HepG2 (cell line): ENCODE measurements at regions not wholly inside any gene's neighbourhood (a gene's known extent, or its start where the extent isn't known, plus 50 kb on each side); places are given as distances from the start of the nearest gene placed in this dataset.

Experiments
- ATAC-seq: fragments of 200-7000 bp; cut with Tn5 transposase; 3 replicates; pipeline ENCODE4 v1.9.1; 2020; ENCODE audit warnings: mild to moderate bottlenecking, moderate library complexity
- BruUV-seq: library from RNA; stranded (reverse); fragments of 400-500 nt; replicated peaks from 2 replicates; lab custom pipeline; 2021; lab: Mats Ljungman, UMichigan
- CTCF ChIA-PET: fragments of 300-600 bp; formaldehyde crosslinking; extraction: SDS; loops from one replicate; lab custom pipeline; 2021; ENCODE audit warnings: low total read pairs, inconsistent platforms, low intra/inter-chr PET ratio; lab: Yijun Ruan, JAX
- POLR2A ChIA-PET: fragments of 350-600 bp; sonication (Branson Sonifier 250); formaldehyde crosslinking; loops from one replicate; lab custom pipeline; 2020; ENCODE audit warnings: antibody characterized with exemption, inconsistent platforms; lab: Yijun Ruan, JAX
- DNase-seq: peaks from one replicate; pipeline ENCODE4 v3.0.0-alpha.2; 2015; ENCODE audit warnings: low spot score
- FAIRE-seq: peaks from 3 replicates; lab custom pipeline; 2011; peaks lifted over from hg19 to GRCh38; lab: Jason Lieb, UNC
- H2AFZ ChIP-seq: one replicate; pipeline ENCODE4 v1.6.1; 2011; ENCODE audit warnings: low read length, inconsistent platforms
- H3K27ac ChIP-seq: fragments of 300-600 bp; 3 replicates; pipeline ENCODE4 v1.8.0; 2011; ENCODE audit warnings: mixed run types, mild to moderate bottlenecking, mixed read lengths, low read length, inconsistent platforms; ENCODE audit not compliant: insufficient read depth; ENCODE audit errors: extremely low read length
- H3K27me3 ChIP-seq, 2 experiments: fragments of 200-600 bp in 1 of 2; 2 replicates in 1 of 2; 3 replicates in 1 of 2; pipeline versions ENCODE4 v1.6.0 to v1.8.0; 2011; ENCODE audit warnings: low read length in 2 of 2, mild to moderate bottlenecking in 2 of 2, moderate library complexity in 2 of 2, inconsistent platforms in 1 of 2; ENCODE audit not compliant: insufficient read depth in 2 of 2, control insufficient read depth in 1 of 2
- H3K36me3 ChIP-seq, 2 experiments: fragments of 200-600 bp in 1 of 2; replicated peaks in 1 of 2; 2 replicates in 1 of 2; 3 replicates in 1 of 2; pipeline versions ENCODE4 v1.5.1 to v1.8.0; 2011; ENCODE audit warnings: low read length in 2 of 2, inconsistent platforms in 1 of 2; ENCODE audit not compliant: insufficient read depth in 2 of 2, control insufficient read depth in 1 of 2
- H3K4me1 ChIP-seq: 2 replicates; pipeline ENCODE4 v1.5.1; 2012; ENCODE audit warnings: low read length, inconsistent platforms; ENCODE audit not compliant: insufficient read depth
- H3K4me2 ChIP-seq: 2 replicates; pipeline ENCODE4 v1.6.0; 2011; ENCODE audit warnings: low read depth, low read length, inconsistent platforms
- H3K4me3 ChIP-seq, 3 experiments: fragments of 200-600 bp in 1 of 3; sonication (generic), shearing (Covaris generic) in 1 of 3; replicated peaks in 1 of 3; 2 replicates each; pipeline ENCODE4 v1.5.1; 2011 to 2016; ENCODE audit warnings: low read length in 3 of 3, inconsistent platforms in 2 of 3, low read depth in 2 of 3, mild to moderate bottlenecking in 2 of 3, control low read depth in 1 of 3, mixed read lengths in 1 of 3; ENCODE audit not compliant: insufficient read depth in 1 of 3
- H3K79me2 ChIP-seq: one replicate; pipeline ENCODE4 v1.6.1; 2011; ENCODE audit warnings: low read length, inconsistent platforms; ENCODE audit not compliant: insufficient read depth
- H3K9ac ChIP-seq: 2 replicates; pipeline ENCODE4 v1.6.0; 2011; ENCODE audit warnings: mild to moderate bottlenecking, low read depth, low read length, inconsistent platforms; ENCODE audit not compliant: insufficient read depth
- H3K9me3 ChIP-seq: 2 replicates; pipeline ENCODE4 v1.5.1; 2012; ENCODE audit warnings: mild to moderate bottlenecking, low read length
- H4K20me1 ChIP-seq: 2 replicates; pipeline ENCODE4 v1.6.0; 2011; ENCODE audit warnings: inconsistent platforms, mild to moderate bottlenecking, low read length, moderate library complexity; ENCODE audit not compliant: insufficient read depth
- ADNP ChIP-seq: sonication (generic); formaldehyde crosslinking; IDR thresholded peaks from 2 replicates; pipeline ENCODE4 v1.4.0; 2020; ENCODE audit warnings: missing genetic modification reagents
- AGO1 ChIP-seq: fragments of 200-400 bp; formaldehyde crosslinking; IDR thresholded peaks from 2 replicates; pipeline ENCODE4 v1.6.1; 2017; ENCODE audit warnings: mild to moderate bottlenecking, low read depth, low read length, moderate library complexity; ENCODE audit not compliant: poor library complexity, severe bottlenecking
- ELF3 ChIP-seq: IDR thresholded peaks from 2 replicates; pipeline ENCODE4 v1.6.1; 2016; ENCODE audit warnings: missing genetic modification reagents, missing compliant biosample characterization
- ELF4 ChIP-seq: sonication (generic); formaldehyde crosslinking; IDR thresholded peaks from 2 replicates; pipeline ENCODE4 v1.5.0; 2020; ENCODE audit warnings: missing genetic modification reagents, mild to moderate bottlenecking, moderate library complexity, borderline replicate concordance
- GABPB1 ChIP-seq: IDR thresholded peaks from 2 replicates; pipeline ENCODE4 v1.6.1; 2016; ENCODE audit warnings: mild to moderate bottlenecking, missing genetic modification reagents, moderate library complexity, missing compliant biosample characterization
- HMG20A ChIP-seq: IDR thresholded peaks from 2 replicates; pipeline ENCODE4 v1.6.1; 2016; ENCODE audit warnings: borderline replicate concordance
- NCOA2 ChIP-seq: sonication (generic); formaldehyde crosslinking; IDR thresholded peaks from 2 replicates; pipeline ENCODE4 v1.8.0; 2022; ENCODE audit warnings: inconsistent platforms
- PLRG1 ChIP-seq: fragments of 450-650 bp; conservative IDR thresholded peaks from 2 replicates; pipeline ENCODE4 v1.6.1; 2016
- RBM22 ChIP-seq: fragments of 200-400 bp; formaldehyde crosslinking; optimal IDR thresholded peaks from 2 replicates; pipeline ENCODE3; 2017; ENCODE audit warnings: mild to moderate bottlenecking, low read length, moderate library complexity
- SIN3A ChIP-seq: IDR thresholded peaks from 2 replicates; pipeline ENCODE4 v1.6.1; 2011; ENCODE audit warnings: low read depth, mild to moderate bottlenecking, control low read depth, low read length, borderline replicate concordance
- SNAPC2 ChIP-seq: sonication (generic); formaldehyde crosslinking; IDR thresholded peaks from 2 replicates; pipeline ENCODE4 v1.8.1; 2022; ENCODE audit warnings: mild to moderate bottlenecking, missing genetic modification reagents
- SOX6 ChIP-seq, 2 experiments: fragments of 450-650 bp in 1 of 2; sonication (generic) in 1 of 2; formaldehyde crosslinking in 1 of 2; IDR thresholded peaks; 2 replicates each; pipeline versions ENCODE4 v1.4.0 to v1.6.1; 2017 to 2020; ENCODE audit warnings: antibody characterized with exemption in 1 of 2, mild to moderate bottlenecking in 1 of 2, missing genetic modification reagents in 1 of 2
- STAT5B ChIP-seq: sonication (generic); formaldehyde crosslinking; IDR thresholded peaks from 2 replicates; pipeline ENCODE4 v1.4.0; 2020; ENCODE audit warnings: missing genetic modification reagents
- ZNF3 ChIP-seq: IDR thresholded peaks from 2 replicates; pipeline ENCODE4 v1.7.0; 2017; ENCODE audit warnings: inconsistent platforms
- ZNF556 ChIP-seq: sonication (generic); formaldehyde crosslinking; IDR thresholded peaks from 2 replicates; pipeline ENCODE4 v1.4.0; 2020; ENCODE audit warnings: mild to moderate bottlenecking, missing genetic modification reagents, borderline replicate concordance
- ZNF652 ChIP-seq: IDR thresholded peaks from 2 replicates; pipeline ENCODE4 v1.6.1; 2016; ENCODE audit warnings: low read depth, borderline replicate concordance
- ZNF75D ChIP-seq: sonication (generic); formaldehyde crosslinking; IDR thresholded peaks from 2 replicates; pipeline ENCODE4 v1.8.1; 2023; ENCODE audit warnings: missing genetic modification reagents, mild to moderate bottlenecking, borderline replicate concordance
- ZNF780A ChIP-seq: sonication (generic); formaldehyde crosslinking; IDR thresholded peaks from 2 replicates; pipeline ENCODE4 v1.8.0; 2022; ENCODE audit warnings: mild to moderate bottlenecking, missing genetic modification reagents, moderate library complexity
- WGBS: methylation state at CpG from one replicate; pipeline ENCODE4 v1.1.6; 2017; ENCODE audit warnings: low lambda C conversion rate; 5-methylcytosine and 5-hydroxymethylcytosine counted together
- in situ Hi-C: cut with HindIII; loops from 2 replicates; pipeline ENCODE4 v1.10.0; 2017; ENCODE audit warnings: low pct_unique_long_range_greater_than_20kb; ENCODE audit not compliant: extremely low pct_ligation_motif_present
- intact Hi-C: fragments of 100-400 bp; cut with micrococcal nuclease; formaldehyde crosslinking; loops from one replicate; pipeline ENCODE4 v1.10.0; 2022; ENCODE audit not compliant: unreplicated experiment

DNA sequence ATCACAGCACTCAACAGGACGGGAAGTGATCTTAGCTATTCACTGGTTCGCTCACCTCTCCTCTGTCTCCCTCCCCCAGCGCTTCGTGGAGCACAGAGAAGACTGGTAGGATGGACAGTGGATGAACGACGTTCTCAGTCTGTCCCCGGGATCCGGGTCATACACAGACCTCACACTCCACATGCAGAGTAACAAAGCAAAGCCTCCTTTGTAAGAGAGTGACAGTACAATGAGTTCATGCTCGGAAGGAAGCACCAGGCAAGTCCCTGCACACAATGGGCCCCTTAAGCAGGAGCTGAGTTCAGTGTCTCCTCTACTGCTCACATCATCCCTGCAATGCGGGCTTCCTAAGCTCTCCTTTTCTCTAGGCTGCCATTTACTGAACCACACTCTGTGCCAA, 356.9 kb downstream of the C16orf95 start:
- Histone ChIP-seq H3K36me3 (no peaks in the 10 kb centered on the region), H3K4me2 (no peak overlapping the region), H3K27me3 (peaks cover 16 to 69% of the 10 kb centered on the region in 2 experiments; a peak in 4 of 5 replicates), H3K9ac (no peak overlapping the region), H3K4me1 (no peaks in the 10 kb centered on the region), H3K4me3 (no peak overlapping the region), H2AFZ (no peak overlapping the region), H3K9me3 (no peaks in the 10 kb centered on the region), H3K27ac (no peak overlapping the region), H4K20me1 (no peaks in the 10 kb centered on the region; the same call in 1 of the 2 replicates), H3K79me2 (no peaks in the 10 kb centered on the region)
- ATAC-seq (no peak), FAIRE-seq (no peak), DNase-seq (no peak)
- in situ Hi-C loops, result no loop called here
- 12% methylated on average over 9 of the region's 10 CpGs for WGBS
- CTCF ChIA-PET, result no interaction called here
- TF ChIP-seq RBM22 (no peak), HMG20A (CRISPR knock-in tag) (no peak), SIN3A (no peak), ZNF780A (CRISPR knock-in tag) (no peak), PLRG1 (no peak), SOX6 (IDR thresholded peaks at IDR 0.05) (no peak), SOX6 (CRISPR knock-in tag; IDR thresholded peaks at IDR 0.05) (no peak), ZNF3 (CRISPR knock-in tag) (no peak), STAT5B (CRISPR knock-in tag) (no peak), ZNF75D (CRISPR knock-in tag) (no peak), NCOA2 (CRISPR knock-in tag) (no peak), ZNF652 (CRISPR knock-in tag) (no peak), AGO1 (no peak), ELF3 (CRISPR knock-in tag) (no peak), ELF4 (CRISPR knock-in tag) (no peak), GABPB1 (CRISPR knock-in tag) (no peak), ADNP (CRISPR knock-in tag) (no peak), ZNF556 (CRISPR knock-in tag) (no peak), SNAPC2 (CRISPR knock-in tag) (no peak)
- BruUV-seq, result no TSS peak
- intact Hi-C loops, result no loop called here
- POLR2A ChIA-PET, result no interaction called here
